ENCODE measurements at regions not wholly inside any gene's neighbourhood (a gene's known extent, or its start where the extent isn't known, plus 50 kb on each side); places are given as distances from the start of the nearest gene placed in this dataset.

- no peak for DNase-seq
These were observed 268.4 kb upstream of the ARGLU1 start for GRCh38 chr13:106836186-106836802.

- no peak for DNase-seq
These were observed 267.5 kb upstream of the ARGLU1 start for GRCh38 chr13:106835477-106835876.

GRCh38 chr13:106821979-106822378 is 254.0 kb upstream of the ARGLU1 start:
- DNase-seq: no peak

- DNase-seq: no peak
These were observed 251.7 kb upstream of the ARGLU1 start for GRCh38 chr13:106819413-106820180.

GRCh38 chr13:106818971-106819370 is 251.0 kb upstream of the ARGLU1 start:
- DNase-seq: no peak

- DNase-seq: no peak
These were observed 247.6 kb upstream of the ARGLU1 start for GRCh38 chr13:106815545-106815944.

- no peak for DNase-seq
These were observed 246.5 kb upstream of the ARGLU1 start for GRCh38 chr13:106814463-106814862.

- DNase-seq: no peak
These were observed 242.1 kb upstream of the ARGLU1 start for GRCh38 chr13:106810069-106810468.

GRCh38 chr13:106804991-106805390 is 237.1 kb upstream of the ARGLU1 start:
- DNase-seq: no peak

GRCh38 chr13:106802917-106803316 is 235.0 kb upstream of the ARGLU1 start:
- no peak for DNase-seq

GRCh38 chr13:106799781-106800335 is 231.9 kb upstream of the ARGLU1 start:
- DNase-seq: no peak

- no peak for DNase-seq
These were observed 229.2 kb upstream of the ARGLU1 start for GRCh38 chr13:106797081-106797640.

- no peak for DNase-seq
These were observed 228.5 kb upstream of the ARGLU1 start for GRCh38 chr13:106796280-106797047.

- no peak for DNase-seq
These were observed 227.9 kb upstream of the ARGLU1 start for GRCh38 chr13:106795847-106796246.

- no peak for DNase-seq
These were observed 226.2 kb upstream of the ARGLU1 start for GRCh38 chr13:106794117-106794516.

- DNase-seq: no peak
These were observed 222.0 kb upstream of the ARGLU1 start for GRCh38 chr13:106789911-106790310.

- no peak for DNase-seq
These were observed 218.1 kb upstream of the ARGLU1 start for GRCh38 chr13:106786006-106786563.

- no peak for DNase-seq
These were observed 206.7 kb upstream of the ARGLU1 start for GRCh38 chr13:106774621-106775020.

- DNase-seq: no peak
These were observed 204.2 kb upstream of the ARGLU1 start for GRCh38 chr13:106772006-106772601.

- DNase-seq: no peak
These were observed 201.1 kb upstream of the ARGLU1 start for GRCh38 chr13:106768991-106769390.

GRCh38 chr13:106762708-106763107 is 194.8 kb upstream of the ARGLU1 start:
- DNase-seq: no peak

GRCh38 chr13:106756446-106756845 is 188.5 kb upstream of the ARGLU1 start:
- DNase-seq: no peak

Data from stimulated activated CD4-positive, alpha-beta T cell treated with anti-CD3 and anti-CD28 coated beads, Interleukin-4, amount 100 ng/mL, for 1 hour (primary cell).